Kidney tubule cell (primary cell): ENCODE measurements at regions not wholly inside any gene's neighbourhood (a gene's known extent, or its start where the extent isn't known, plus 50 kb on each side); places are given as distances from the start of the nearest gene placed in this dataset.
"Not testable (repeated sequence)": the region's sequence is repeated elsewhere in the genome, so short reads cannot be mapped to it uniquely, and the experiment has no call there.

ENCODE experiments used
- DNase-seq: peaks from one replicate; pipeline ENCODE4 v3.0.0-alpha.2; 2018; ENCODE audit warnings: low spot score

DNA sequence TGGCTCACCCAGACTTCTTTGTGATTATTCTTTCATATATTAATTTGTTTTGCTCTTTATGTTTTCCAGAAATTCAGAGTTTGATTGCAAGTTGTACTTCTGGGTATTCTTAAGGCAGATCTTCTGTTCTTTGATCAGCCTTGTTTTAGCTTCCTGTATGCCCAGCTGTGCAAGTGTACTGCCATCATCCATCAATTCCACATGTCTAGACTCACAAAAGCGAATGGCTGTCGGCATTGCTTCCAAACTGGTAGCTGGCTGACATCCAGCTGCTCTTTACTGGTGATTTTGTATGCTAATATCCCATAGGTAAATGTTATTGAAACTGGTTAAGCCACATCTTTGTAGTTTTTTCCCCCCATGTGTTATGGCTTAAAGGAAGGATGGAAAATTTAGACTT lies 1084.8 kb upstream of the CITED2 start:
- no peak for DNase-seq

DNA sequence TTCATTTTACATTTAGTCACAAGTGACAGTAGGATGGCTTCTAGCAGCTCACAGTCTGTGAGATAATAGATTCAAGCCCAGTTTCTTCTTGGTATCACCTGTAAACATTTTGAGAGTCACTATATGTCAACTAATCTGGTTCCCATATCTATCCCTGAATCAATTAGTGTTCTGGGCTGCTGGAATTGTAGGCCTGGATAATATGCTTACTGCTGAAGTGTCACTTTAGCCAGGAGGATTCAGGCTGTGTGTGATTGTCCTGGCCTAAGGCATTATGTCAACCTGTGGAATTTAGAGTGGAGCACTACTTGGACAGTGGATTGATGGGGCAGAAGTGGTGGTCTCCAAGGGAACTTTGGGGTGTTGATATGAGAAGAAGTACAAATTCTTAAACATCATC lies 1071.8 kb upstream of the CITED2 start:
- no peak for DNase-seq

DNA sequence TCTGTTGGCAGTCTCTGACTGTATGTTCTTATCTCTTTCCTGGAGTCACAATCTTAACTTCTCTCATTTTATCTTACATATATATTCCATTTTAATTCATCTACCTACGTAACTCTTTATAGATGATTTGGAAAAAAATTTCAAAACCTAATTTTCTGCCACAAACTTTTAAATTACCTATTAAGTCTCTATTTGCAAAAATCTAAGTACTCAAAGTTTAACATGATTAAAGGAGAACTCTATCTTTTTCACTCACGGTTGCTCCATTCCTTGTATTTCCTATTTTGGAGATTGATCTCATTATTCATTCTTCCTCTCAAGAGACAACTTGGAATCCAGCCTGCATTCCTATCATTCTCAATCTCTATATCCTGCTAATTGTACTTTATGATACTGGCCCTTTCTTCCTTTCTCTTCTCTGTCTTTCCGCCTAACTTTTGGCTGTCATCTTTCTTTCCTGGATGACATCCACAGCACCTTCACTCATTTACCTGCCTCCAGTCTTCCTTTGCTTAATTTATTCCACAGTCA lies 1071.1 kb upstream of the CITED2 start:
- peak; percentile 68 for DNase-seq

GRCh38 chr6:140443112-140443511 lies 1068.7 kb upstream of the CITED2 start:
- not testable (repeated sequence) for DNase-seq

- DNase-seq, result peak; percentile 76
These were observed 1066.8 kb upstream of the CITED2 start for GRCh38 chr6:140441256-140441655.

GRCh38 chr6:140440223-140440835 lies 1065.9 kb upstream of the CITED2 start:
- DNase-seq, result no peak

DNA sequence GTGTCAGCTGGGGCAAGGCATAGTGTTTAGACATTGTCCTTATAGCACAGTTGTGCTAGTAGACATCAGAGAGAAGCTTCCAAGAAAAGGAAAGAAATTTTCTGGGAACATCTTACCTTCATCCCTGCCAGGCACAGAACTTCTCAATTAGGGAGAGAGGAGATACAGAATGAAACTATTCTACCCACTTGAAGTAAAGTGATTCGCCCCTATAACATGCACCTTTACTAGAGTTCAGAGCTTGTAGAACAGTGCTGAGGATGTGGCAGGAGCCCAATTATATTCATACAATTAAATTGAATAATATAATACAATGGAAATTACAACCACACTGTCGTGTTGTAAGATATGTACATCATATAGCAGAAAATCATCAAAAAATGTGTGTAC lies 1063.9 kb upstream of the CITED2 start:
- DNase-seq, result peak; percentile 26

- DNase-seq, result no peak
These were observed 1063.3 kb upstream of the CITED2 start for GRCh38 chr6:140437619-140438345.

DNA sequence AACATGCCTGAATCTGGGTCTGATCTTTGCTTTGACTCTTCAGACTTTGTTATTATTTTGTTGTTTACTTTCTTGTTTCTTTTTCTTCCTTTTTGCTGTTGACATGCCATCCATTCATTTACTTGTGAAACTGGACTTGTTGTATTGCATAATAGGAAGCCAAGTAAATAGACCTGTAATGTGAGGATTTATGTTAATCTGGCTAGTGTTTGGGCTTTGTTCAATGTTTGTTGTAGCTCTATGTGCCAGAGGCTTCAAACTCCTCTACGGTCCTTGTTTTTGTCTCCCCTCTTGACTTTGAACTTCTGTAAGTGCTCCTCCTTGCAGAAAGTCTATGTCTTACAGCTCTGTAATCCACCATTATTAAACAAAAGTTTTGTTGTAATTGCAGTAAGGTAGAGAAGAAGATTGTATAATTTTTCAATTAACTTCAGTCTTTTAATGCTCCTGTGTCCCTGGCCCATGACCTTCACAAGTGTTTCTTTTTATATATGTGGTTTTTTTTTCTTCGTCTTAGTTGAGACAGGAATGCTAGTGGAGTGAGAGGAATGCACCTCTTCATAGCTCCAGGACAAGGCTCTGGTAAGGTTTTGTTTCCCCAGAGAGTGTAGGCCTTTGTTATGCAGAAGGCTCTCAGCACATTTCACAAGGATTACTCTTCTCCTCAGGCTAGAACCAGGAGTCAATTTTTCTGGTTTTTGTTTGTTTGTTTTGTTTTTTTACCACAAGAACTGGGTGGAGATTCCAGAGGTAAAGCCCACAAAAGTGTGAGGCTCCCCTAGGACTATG lies 1061.8 kb upstream of the CITED2 start:
- DNase-seq, result peak; percentile 46

DNA sequence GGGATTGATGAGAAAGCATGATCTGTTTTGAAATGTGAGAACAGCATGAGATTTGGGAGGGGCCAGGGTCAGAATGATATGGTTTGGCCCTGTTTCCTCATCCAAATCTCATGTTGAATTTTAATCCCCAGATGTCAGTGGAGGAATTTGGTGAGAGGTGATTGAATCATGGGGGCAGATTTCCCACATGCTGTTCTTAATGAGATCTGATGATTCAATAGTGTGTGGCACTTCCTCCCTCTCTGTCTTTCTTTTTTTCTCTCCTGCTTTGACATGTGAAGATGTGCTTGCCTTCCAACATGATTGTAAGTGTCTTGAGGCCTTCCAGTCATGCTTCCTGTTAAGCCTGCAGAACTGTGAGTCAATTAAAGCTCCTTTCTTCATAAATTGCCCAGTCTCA lies 1060.3 kb upstream of the CITED2 start:
- DNase-seq, result peak; percentile 49

GRCh38 chr6:140433072-140433471 lies 1058.6 kb upstream of the CITED2 start:
- DNase-seq, result no peak

GRCh38 chr6:140427842-140428241 lies 1053.4 kb upstream of the CITED2 start:
- no peak for DNase-seq

- no peak for DNase-seq
These were observed 1040.6 kb upstream of the CITED2 start for GRCh38 chr6:140414966-140415620.

DNA sequence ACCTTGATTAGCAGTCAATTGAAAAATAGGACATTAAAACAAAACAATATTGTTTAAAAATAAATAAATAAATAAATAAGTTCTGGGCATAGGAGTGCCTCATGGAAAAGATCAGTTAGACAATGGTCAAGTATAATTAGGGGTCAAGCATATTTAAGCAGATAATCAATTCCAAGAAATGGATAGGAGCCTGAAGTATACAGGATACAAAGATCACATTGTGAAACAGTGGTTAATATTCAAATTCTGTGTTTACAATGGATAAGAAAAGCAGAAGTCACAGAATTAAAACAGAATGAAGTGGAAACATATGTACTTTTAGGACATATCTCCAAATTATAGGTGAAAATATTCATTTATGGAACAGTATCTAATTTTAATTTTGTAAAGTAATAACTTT lies 1028.6 kb upstream of the CITED2 start:
- DNase-seq, result no peak

GRCh38 chr6:140401761-140402160 lies 1027.3 kb upstream of the CITED2 start:
- peak; percentile 61 for DNase-seq

GRCh38 chr6:140398076-140398475 lies 1023.6 kb upstream of the CITED2 start:
- DNase-seq, result no peak

DNA sequence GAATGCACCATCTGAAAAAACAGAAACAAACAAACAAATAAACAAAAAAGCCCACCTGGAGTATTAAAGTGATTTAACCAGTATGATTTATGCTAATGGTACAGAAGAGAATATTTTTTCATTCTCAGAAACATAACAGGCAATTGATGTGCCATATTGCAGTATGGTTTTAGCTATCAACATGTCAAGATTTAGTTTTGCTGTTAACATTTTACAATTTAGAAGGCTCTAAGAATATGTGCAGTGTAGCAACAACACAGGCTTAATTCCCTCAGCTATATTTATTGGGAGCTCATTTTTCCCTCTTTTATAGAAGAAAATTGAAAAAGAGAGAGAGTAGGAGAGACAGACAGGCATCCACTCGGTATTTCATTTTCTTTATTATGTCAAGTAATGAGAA lies 1022.7 kb upstream of the CITED2 start:
- DNase-seq, result no peak

DNA sequence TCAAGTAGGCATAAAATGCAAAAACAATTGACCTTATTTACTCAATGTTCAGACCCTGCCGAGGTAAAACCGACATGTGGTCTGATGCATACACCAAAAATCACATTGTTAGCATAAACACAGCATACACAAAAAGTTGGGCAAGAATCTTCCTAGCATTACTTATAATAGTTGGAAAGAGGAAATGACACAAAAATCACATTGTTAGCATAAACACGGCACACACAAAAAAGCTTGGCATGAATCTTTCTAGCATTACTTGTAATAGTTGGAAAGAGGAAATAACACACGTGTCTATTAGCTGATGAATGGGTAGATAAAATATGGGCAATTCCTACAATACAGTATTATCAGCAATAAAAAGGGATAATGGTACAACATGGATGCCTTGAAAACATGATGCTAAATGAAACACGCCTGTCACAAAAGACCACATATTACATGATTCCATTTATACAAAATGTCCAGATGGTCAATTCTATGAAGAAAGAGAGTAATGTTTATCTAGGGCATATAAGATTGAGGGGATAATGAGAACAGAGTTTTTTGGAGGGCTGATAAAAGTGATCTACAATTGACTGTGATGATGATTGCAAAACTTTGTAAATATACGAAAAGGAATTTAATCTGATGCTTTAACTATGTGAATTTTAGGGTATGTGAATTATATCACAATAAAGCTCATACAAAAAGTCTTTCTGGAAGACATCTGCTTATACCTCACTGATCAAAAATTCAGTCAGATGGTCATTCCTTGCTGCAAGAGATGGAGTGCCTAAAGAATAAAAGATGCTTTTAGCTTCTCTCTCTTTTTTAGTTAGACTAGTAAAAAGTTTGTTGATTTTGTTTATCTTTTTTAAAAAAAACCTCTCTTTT lies 1019.5 kb upstream of the CITED2 start:
- no peak for DNase-seq

DNA sequence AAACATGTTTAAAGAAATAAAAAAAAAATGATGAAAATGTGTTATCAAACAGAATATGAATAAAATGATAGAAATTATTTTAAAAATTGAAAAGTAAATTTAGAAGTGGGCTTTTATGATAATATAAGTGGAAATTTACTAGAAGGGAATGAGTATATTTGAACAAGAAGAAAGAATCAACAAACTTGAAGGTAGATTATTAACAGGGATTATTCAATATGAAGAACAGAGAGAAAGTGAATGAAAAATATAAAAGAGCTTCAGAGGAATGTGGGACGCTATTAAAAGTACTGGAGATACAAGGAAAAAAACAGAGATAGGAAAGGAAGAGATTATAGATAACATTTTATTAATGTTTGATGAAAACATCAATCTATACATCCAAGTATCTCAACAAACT lies 1014.4 kb upstream of the CITED2 start:
- DNase-seq, result no peak

DNA sequence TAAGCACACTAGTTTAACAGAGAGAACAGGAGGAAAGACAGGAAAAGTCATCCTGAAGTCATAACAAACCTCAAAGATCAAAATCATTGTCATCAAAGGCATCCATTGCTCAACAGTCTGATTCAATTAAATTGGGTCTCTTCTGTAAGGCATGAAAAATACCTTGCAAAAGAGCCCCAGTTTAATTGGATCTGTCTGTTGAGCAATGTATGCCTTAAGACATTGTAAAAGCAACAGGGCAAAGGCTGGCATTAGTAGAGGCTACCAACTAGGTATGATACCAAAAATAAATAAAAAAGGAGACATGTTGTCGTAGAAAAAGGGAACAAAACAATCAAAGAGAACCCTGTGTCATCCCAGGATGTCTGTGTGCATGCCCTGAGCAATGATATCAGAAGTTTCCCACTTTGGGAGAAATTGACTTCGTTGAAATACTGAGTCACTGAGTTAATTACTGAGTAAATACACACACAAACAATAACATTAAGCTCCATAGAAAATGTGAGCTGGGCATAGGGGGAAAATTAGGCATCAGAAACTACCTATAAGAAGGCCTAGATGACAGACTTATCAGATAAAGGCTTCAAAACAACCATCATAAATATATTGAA lies 1013.8 kb upstream of the CITED2 start:
- no peak for DNase-seq

GRCh38 chr6:140385679-140386078 lies 1011.2 kb upstream of the CITED2 start:
- DNase-seq, result no peak
